ENCODE measurements at regions not wholly inside any gene's neighbourhood (a gene's known extent, or its start where the extent isn't known, plus 50 kb on each side); places are given as distances from the start of the nearest gene placed in this dataset.
"Not testable (repeated sequence)": the region's sequence is repeated elsewhere in the genome, so short reads cannot be mapped to it uniquely, and the experiment has no call there.

GRCh38 chr11:109668973-109669634 lies 247.1 kb downstream of the C11orf87 start:
- DNase-seq (ENCODE audit: low read depth in 4 of 4, low spot score in 3 of 4), result no peak

GRCh38 chr11:109677231-109677630 lies 255.2 kb downstream of the C11orf87 start:
- DNase-seq (ENCODE audit: low read depth in 4 of 4, low spot score in 3 of 4), result no peak

- no peak for DNase-seq (ENCODE audit: low read depth in 4 of 4, low spot score in 3 of 4)
These were observed 255.9 kb downstream of the C11orf87 start for GRCh38 chr11:109677876-109678275.

DNA sequence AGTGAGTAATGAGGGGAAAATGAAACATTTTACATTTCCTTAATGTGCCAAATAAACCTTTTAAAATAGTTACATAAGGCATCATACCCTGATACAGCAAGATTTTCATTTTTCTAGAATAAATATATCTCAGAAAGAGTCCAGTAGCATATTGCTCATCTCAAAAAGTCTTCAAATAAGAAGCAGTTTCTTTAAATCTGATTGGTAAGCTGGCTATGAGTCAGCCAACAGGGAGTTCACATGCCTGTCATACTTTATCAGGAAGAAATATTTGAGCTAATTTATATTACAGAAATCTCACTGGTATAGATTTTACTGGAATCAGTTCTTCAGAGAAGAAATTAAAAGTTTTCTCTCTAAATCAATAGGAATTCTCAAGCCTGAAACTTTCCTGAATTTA lies 258.1 kb downstream of the C11orf87 start:
- no peak for DNase-seq (ENCODE audit: low read depth in 4 of 4, low spot score in 3 of 4)

DNA sequence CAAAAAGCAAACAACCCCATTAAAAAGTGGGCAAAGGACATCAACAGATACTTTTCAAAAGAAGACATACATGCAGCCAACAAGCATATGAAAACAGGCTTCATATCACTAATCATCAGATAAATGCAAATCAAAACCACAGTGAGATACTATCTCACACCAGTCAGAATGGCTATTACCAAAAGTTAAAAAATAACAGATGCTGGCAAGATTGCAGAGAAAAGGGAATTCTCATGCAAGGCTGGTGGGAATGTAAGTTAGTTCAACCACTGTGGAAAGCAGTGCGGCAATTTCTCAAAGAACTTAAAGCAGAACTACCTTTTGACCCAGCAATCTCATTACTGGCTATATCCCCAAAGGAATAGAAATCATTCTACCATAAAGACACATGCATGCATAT lies 260.8 kb downstream of the C11orf87 start:
- DNase-seq (ENCODE audit: low read depth in 4 of 4, low spot score in 3 of 4), result not testable (repeated sequence)

- no peak for DNase-seq (ENCODE audit: low read depth in 4 of 4, low spot score in 3 of 4)
These were observed 273.7 kb downstream of the C11orf87 start for GRCh38 chr11:109695696-109696095.

DNA sequence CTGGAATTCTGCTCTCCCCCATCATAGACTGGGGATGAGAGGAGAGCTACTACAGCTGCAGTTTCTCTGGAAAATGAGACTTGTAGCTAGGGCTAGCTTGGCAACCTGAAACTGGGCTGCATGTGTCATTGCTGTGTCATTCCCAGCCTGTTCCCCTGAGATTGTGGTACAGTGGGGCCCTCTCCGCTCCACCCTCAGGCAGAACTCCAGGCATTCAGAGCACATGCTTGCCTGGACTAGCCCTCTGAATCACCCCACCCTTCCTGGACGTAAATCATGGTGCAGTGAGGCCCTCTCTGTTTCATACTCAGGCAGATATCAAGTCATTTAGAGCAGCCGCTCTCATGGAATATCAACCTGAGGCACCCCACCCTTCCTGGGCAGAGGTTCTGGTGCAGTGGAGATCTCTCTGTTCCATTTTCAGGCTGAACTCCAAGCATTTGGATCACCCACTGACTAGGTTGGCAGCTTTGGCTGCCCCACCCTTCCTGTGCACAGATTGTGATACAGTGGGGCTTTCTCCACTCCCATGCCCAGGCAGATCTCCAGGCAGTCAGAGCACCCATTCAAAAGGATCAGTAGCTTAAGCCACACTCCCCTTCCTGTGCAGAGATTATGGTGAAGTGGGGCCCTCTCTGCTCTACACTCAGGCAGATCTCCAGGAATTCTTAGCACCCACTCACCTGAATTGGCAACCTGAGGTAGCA lies 274.4 kb downstream of the C11orf87 start:
- DNase-seq (ENCODE audit: low read depth in 4 of 4, low spot score in 3 of 4), result no peak

DNA sequence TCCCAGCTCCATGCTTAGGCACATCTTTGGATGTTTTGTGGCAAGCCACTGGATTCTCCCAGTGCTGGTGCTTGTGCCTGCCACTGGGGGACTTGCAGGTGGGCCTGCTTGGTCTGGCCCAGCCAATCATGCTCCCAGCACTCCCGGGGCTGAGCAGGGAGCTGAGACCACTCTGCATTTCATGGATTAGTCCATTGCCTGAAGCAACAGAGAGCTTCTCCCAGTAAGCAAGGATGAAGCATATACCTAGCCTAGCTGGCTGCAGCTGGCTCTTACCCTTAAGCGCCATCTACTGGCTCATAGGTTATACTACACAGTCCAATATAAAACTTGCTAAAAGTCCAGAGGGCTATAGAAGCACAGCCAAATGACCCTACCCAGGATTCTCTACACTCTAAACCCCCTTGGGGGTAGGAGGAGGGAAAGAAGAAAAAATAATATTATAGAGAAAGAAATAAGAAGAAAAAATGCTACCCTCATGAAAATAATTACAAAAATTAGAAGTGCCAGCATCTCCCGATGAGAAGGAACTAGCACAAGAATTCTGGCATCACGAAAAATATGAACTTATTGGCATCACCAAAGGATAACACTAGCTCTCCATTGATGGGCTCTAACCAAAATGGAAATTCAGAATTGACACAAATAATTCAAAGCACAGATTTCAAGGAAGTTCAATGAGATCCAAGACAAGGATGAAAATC lies 275.3 kb downstream of the C11orf87 start:
- DNase-seq (ENCODE audit: low read depth in 4 of 4, low spot score in 3 of 4), result peak in 1 of 4 donors; percentile 8

DNA sequence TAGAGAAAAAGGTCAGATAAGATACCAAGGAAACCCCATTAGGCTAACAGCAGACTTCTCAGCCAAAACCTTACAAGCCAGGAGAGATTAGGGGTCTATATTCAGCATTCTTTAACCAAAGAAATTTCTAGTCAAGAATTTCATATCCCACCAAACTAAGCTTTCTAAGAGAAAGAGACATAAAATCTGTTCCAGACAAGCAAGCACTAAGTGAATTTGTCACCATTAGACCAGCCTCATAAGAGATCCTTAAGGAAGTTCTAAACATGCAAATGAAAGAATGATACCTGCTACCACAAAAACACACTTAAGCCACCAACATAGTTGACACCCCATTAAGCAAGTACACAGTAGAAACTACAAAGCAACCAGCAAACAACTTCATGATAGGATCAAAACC lies 276.2 kb downstream of the C11orf87 start:
- no peak for DNase-seq (ENCODE audit: low read depth in 4 of 4, low spot score in 3 of 4)

- DNase-seq (ENCODE audit: low read depth in 4 of 4, low spot score in 3 of 4), result no peak
These were observed 282.4 kb downstream of the C11orf87 start for GRCh38 chr11:109704432-109704831.

- no peak for DNase-seq (ENCODE audit: low read depth in 4 of 4, low spot score in 3 of 4)
These were observed 285.0 kb downstream of the C11orf87 start for GRCh38 chr11:109706945-109707344.

GRCh38 chr11:109707411-109707810 lies 285.4 kb downstream of the C11orf87 start:
- no peak for DNase-seq (ENCODE audit: low read depth in 4 of 4, low spot score in 3 of 4)

GRCh38 chr11:109708184-109708583 lies 286.2 kb downstream of the C11orf87 start:
- DNase-seq (ENCODE audit: low read depth in 4 of 4, low spot score in 3 of 4), result no peak

- DNase-seq (ENCODE audit: low read depth in 4 of 4, low spot score in 3 of 4), result not testable (repeated sequence)
These were observed 292.5 kb downstream of the C11orf87 start for GRCh38 chr11:109714444-109714843.

DNA sequence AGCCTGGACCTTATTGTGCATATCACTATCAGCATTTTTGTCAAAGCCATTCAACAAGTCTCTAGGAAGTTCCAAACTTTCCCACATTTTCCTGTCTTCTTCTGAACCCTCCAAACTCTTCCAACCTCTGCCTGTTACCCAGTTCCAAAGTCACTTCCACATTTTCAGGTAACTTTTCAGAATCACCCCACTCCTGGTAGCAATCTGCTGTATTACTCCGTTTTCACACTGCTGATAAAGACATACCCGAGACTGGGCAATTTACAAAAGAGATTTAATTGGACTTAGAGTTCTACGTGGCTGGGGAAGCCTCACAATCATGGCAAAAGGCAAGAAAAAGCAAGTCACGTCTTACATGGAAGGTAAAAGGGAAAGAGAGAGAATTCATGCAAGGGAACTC lies 293.4 kb downstream of the C11orf87 start:
- DNase-seq (ENCODE audit: low read depth in 4 of 4, low spot score in 3 of 4), result not testable (repeated sequence)

DNA sequence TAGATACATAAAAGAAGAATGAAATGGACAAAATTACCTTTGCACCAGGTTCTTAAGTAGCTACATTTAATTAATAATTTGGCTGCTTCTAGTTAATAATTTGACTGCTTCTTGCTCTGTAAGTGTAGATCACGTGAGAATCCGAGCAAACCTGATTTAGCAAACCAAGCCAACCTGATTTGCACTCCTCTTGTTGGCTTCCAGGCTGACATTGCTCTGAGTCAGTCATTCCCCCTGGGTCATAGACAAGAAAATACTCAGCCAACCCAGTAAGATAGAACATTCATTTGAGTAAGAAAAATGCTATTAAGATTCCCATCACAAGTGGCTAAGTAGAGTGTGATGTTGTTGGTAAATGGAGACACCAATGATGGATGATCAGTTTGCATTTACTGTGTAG lies 304.1 kb downstream of the C11orf87 start:
- DNase-seq (ENCODE audit: low read depth in 4 of 4, low spot score in 3 of 4), result no peak

DNA sequence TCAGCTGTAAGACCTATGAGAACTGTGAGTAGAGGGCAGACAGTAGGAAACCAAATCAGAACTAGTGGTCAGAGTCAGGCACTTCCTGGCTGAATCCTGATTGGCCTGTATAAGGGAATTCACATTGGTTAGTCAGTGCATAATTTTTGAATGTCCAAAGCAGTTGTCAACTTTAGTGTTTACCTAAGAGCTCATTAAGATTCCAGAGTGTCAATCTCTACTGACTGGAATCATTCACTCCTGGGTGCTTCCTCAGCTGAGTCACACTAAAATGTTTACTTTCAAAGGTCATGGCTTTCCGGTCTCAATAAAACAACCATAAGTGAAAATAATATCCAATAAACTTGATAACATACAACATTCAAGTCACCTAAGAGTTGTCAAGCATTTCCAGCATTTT lies 306.1 kb downstream of the C11orf87 start:
- no peak for DNase-seq (ENCODE audit: low read depth in 4 of 4, low spot score in 3 of 4)

- no peak for DNase-seq (ENCODE audit: low read depth in 4 of 4, low spot score in 3 of 4)
These were observed 307.8 kb downstream of the C11orf87 start for GRCh38 chr11:109729761-109730160.

DNA sequence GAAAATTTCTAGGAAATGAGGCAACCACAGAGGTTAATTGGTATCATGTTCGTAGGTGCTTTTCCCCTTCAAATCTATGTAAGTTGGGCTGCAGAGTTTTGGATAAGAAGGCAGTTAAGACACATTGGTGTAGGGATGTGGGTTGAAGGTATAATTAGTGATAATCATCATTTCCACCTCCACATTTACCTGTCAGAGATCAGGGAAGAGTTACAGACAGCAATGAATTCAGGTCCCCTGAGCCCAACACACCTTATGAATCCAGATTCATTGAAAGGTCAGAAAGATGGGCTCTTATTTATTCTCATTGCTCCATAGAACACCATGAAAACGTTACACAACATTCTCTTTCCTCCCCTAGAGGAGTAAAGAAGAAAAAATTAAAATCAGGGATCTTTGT lies 308.7 kb downstream of the C11orf87 start:
- no peak for DNase-seq (ENCODE audit: low read depth in 4 of 4, low spot score in 3 of 4)

- no peak for DNase-seq (ENCODE audit: low read depth in 4 of 4, low spot score in 3 of 4)
These were observed 309.5 kb downstream of the C11orf87 start for GRCh38 chr11:109731451-109731850.

DNA sequence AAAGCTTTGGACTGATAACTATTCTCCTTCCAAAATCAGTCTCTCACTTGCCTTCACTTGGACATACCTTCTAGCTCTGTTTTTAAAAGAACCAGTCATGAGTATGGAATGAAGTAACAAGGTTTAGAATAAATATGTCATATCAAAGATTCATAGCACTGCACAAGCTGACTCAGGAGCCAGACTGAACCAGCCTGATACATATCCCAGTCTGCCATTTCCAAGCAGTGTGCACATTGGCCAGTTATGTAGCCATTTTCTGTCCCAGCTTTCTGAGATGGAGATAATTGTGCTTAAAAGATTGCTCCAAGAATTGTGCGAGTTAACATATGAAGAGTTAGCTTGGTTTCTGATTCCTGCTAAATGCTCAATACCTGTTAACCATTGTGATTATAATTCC lies 311.3 kb downstream of the C11orf87 start:
- DNase-seq (ENCODE audit: low read depth in 4 of 4, low spot score in 3 of 4), result no peak

GRCh38 chr11:109734566-109734965 lies 312.6 kb downstream of the C11orf87 start:
- no peak for DNase-seq (ENCODE audit: low read depth in 4 of 4, low spot score in 3 of 4)

Measured in right renal pelvis (tissue), 4 donors.